ENCODE measurements at regions not wholly inside any gene's neighbourhood (a gene's known extent, or its start where the extent isn't known, plus 50 kb on each side); places are given as distances from the start of the nearest gene placed in this dataset.
A peak's percentile ranks its signal among the peaks of the same experiment; 100 is the strongest.
"Not testable (repeated sequence)": the region's sequence is repeated elsewhere in the genome, so short reads cannot be mapped to it uniquely, and the experiment has no call there.

DNA sequence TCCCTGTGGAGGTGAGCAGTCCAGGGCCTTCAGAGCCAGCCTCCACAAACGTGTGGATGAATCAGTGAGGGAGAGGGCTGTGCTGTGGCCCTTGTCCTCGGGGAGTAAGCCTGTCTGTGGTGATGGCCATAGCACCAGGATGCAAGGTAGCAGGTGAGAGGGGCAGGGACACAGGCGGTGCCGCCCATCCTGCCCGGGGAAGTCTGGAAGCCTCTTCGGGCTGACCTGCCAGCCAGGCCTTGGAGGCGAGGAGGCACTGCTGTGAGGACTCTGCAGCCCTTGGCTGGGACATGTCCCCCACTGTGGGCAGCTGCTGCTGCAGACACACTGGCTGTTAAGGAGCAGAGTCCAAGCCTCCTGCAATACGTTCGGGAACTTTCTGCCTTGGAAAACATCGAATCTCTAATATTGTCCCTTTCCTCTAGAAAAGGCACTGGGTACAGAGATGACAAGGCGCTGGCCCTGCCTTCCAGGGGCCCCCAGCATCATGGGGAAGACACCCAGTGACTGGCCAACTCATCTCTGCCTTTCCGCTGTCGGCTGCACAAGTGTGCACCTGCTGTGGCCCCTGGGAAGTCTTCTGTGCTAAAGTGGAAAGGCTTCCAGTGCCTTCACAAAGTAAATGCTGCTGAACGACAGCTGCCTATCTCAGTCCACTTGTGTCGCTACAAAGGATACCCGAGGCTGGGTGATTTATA is 101.4 kb downstream of the ADRA2C start:
- no peak for DNase-seq

DNA sequence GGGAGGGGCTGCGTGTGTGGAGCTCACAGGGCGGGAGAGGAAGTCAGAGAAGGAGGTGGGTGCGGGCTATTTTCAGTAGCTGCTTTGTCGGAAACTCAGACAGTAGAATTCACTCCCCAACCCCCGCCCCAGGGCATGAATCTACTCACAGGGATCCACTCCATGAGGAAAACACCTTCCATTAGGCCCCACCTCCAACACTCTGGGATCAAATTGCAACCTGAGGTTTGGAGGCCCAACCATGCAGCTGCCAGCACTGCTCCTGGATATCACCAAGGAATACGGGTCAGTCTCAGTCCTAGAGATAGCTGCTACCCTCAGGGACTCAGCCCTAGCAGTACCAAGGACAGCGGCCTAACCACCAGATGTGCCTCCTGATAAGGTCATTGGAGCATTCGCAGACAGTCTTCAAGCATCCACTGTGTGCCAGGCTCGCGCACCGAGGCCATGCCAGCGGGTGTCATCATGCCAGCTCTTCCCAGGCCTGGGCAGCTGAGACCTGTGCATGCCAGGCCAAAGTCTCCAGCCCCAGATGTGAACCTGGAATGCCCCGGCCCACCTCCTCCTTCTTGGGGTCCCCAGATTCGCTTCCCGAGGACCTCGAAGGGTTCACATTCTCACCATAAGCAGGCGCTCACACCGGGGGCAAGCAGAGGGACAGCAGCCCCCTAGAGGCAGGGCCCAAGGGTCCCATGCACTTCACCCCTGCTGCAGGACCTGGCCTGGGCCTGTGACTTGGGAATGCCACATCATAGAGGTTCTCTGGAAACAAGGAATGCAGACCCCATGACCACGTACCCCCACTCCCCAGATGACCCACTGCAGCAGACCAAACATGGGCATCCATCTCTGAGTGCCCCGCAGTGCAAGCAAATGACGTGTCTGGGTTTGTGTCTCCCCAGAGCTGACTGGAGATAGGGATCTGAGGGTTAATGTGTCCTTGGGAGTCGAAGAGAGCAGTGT is 102.3 kb downstream of the ADRA2C start:
- no peak for DNase-seq

DNA sequence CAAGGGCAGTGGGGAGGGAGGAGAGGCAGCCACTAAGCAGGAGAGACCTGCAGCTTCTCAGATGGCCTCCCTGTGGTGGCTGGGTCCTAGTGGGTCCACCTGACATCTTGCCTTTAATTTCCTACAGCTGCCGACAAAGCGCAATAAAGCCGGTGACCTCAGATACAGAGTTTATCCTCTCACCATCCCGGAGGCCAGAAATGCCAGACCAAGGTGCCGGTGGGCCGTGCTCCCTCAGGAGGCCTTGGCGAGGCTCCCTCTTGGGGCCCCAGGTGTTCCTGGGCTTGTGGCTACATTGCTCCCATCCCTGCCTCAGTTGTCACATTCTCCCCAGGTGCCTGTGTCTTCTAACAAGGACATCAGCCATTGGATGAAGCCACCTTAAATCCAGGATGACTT is 103.0 kb downstream of the ADRA2C start:
- DNase-seq: no peak

DNA sequence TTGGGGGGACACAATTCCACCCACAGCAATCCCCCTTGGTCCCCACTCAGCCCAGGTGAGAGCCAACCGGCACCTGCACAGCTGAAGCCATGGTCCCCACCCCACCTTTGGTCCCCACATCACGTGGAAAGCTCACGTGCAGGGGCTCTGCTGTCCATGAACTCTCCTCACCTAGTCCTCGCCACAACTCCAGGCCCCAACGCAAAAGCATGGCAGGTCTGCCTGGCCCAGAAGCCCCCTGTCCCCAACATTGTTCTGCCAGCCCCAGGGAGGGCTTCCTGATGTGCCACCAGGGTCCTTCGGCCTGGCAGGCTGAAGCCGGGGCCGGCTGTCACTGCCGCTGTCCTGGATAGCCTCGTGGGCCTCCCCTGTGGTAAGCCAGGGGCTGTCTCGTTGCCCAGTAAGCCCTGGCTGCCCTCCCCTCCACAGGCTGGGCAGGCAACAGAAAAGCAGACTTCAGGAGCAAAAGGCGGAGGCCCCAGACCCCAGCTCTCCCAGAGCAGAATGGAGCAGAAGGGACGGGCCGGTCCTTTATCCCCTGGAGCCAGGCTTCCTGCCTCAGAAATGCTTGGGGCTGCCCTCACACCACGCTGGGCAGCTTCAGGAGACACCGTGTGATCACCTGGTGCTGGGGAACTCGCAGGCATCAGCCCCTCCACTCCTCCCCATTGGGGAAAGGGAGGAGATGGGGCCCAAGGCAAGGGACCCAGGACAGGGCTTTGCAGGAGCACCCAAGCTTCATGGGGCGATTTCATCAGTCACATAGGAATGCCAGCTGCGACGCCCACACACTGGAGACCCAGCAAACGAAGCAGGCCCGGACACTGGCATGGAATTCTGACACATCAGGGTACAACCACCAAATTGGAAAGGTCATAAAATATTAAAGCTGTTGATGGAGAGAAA is 103.7 kb downstream of the ADRA2C start:
- no peak for DNase-seq

DNA sequence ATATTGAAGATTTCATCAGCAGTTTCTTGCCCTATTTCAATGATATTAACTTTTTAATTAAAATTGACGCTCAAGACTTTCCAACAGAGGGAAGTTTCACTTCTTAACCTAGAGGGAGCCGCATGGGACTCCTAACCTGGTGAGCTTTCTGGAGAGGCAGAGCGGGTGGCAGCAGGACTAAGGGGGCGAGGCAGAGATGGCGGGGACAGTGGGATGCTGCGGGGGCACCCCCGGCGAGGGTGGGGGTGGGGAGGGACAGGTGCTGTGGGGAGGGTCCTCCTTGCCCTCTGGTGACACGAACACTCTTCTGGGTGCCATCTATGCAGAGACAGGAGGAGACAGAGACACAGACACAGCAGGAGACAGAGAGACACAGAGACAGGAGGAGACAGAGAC is 104.4 kb downstream of the ADRA2C start:
- no peak for DNase-seq

DNA sequence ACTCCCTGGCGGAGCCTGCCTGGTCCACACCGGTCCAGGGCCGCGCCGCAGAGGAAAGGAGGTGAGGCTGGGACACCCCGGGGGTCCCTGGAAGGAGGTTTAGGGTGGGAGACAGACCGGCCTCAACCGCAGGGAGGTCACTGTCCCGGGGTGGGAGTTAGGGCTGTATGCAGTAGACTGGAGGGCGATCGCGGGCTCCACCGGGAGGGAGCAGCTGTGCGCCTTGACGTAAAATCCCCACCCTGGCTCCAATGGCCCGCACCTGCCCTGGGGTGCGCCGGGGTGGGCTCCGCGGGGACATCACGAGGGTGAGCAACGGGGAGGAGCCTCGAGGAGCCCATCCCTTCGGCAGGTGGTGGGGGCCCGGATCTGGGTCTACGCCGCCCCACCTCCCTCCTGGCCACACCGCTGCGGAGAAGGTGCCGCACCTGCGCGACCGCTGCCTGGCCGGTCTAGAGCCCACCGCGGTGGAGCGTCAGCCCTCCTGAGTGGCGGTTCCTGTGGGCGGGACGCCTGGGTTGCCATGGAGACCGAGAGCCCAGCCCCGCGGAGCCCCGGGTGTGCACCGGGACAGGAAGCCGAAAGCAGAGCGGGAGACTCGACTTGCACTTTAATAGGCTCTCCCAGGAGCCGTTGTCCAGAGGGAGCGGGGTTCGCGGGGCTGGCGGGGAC is 105.1 kb downstream of the ADRA2C start:
- no peak for DNase-seq

DNA sequence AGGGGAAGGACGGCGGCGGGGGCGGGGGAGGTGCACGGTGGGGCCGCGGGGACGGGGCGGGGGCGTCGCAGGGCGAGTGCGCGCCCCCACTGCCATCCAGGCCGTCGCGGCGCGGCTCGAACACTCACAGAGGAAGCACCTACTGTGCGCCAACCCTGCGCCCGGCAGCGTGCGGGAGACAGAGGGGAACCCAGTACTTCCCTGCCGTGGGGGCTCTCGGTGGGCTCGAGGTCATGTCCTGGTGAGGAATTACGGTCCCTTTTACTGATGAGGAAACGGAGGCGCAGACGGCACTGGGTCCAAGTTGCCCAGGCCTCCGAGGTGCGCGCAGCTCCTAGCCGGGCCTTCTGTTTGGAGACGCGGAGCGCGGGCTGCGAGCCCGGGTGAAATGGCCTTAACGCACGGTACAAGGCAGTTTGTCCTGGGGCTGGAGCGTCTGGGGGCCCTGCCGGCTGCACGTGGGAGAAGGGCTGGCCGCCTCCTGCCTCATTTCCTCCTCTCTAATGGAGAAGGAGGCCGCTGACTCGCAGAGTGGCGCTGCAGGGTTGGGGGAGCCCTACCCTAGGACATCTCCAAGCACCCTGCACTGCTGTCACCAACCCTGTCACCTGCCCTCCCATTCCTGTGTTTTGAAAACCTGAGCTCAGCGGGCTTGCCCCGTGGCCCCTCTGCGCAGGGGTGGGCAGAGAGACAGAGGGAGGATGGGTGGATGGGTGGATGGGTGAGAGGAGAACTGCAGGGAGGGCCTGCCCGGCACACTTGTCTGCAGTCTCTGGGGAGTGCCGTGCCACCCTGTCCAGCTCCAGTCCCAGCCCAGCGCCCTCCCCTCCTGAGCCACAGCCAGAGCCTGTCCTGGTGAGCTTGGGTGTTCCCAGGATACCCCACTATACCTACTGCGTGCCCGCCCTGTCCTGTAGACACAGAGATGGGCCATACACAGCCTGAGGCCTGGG is 106.0 kb downstream of the ADRA2C start:
- no peak for DNase-seq

DNA sequence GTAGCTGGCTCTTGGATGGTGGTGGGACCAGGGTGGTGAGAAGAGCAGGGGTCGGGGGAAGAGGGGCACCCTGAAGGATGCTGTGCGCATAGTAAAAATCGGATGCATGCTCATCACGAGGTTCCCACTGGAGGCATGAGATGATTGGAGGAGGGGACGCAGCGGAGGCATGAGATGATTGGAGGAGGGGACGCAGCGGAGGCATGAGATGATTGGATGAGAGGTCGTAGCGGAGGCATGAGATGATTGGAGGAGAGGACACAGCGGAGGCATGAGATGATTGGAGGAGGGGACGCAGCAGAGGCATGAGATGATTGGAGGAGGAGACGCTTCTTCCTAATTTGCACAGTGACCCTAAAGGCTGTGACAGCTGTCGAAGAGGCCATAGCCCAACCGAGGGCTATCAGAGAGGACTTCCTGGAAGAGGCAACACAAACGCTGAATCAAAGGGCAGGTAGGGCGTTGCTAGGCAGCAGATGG is 106.7 kb downstream of the ADRA2C start:
- DNase-seq: no peak

DNA sequence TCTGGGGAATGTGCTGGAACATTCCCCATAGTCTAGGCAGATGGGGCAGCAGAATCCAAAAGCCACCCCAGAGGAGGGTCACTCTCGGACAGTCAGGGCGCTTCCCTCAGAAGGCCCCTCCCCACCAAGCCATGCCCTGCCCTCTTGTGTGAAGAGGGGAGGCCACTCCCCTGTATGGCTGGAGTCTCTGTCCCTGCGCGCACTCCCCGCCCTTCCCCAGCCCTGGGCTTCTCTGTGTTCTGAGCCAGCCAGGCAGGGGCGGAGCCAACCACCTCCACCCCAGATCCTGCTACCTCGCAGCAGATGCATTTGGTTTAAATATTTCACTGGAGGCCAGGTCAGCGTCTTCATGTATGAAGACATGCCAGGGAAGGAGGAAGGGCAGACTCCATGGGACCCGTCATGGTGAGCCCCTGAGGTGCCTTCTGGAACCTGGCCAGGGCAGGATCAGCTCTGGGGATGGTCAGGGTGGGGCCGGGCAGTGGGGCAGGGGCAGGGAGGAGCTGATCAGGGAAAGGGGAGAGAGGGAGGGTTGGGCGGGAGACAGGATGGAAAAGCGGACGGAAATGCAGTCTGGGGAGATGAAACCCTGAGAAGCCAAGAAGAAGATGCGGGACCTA is 107.3 kb downstream of the ADRA2C start:
- no peak for DNase-seq

DNA sequence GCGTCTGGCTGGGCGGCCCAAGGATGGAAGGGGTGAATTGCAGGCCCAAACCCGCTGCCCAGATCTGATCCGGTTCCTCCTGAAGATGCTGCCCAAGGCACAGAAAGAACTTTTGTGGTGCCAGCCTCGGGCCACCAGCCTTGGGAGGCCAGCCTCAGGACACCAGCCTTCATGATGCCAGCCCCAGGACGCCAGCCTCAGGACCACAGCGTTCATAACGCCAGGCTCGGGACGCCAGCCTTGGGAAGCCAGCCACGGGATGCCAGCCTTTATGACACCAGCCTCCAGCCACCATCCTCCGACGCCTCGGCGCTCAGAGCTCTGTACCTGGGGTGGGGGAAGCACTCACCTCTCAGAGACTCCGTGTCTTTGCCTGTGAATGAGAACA is 107.8 kb downstream of the ADRA2C start:
- no peak for DNase-seq

DNA sequence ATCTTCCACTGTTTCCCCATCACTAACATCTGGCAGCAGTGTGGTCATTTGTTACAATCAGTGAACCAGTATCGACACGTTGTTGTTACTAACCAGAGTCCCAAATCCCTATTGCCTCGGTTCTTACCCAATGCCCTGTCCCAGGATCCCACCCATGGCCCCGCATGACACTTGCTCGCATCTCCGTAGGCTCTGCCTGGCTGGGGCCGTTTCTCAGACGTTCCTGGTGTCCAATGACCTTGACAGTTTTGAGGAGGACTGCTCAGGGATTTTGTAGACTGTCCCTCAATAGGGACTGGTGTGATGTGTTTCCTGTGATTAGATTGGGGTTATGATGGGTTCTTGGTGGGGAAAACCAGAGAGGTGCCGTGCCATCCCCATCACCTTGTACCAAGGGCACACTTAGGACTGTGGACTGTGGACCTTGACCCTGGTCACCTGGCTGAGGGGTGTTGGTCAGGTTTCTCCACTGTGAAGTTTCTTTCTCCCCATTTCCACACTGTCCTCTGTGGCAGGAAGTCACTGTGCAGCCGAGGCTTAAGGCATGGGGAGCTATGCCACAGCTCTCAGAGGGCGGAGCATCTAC is 108.4 kb downstream of the ADRA2C start:
- DNase-seq: no peak

DNA sequence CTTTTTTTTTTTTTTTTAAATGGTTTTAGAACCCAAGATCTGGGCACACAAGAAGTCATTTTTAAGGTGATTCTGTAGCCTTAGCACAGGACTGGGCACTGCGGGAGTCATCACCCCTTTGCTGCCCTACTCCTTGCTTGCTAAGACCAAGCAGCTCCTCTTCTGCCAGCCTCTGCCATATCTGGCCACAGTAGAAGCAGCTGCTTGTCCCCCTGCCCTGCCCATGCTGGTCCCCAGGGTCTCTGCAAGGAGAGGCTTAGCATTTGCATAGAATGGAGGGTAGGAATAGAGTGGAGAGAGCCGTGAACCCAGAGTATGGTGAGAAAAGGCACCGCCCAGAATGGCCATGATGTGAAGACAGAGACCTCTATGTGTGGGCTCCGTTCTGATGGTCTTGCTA is 109.3 kb downstream of the ADRA2C start:
- DNase-seq: no peak

DNA sequence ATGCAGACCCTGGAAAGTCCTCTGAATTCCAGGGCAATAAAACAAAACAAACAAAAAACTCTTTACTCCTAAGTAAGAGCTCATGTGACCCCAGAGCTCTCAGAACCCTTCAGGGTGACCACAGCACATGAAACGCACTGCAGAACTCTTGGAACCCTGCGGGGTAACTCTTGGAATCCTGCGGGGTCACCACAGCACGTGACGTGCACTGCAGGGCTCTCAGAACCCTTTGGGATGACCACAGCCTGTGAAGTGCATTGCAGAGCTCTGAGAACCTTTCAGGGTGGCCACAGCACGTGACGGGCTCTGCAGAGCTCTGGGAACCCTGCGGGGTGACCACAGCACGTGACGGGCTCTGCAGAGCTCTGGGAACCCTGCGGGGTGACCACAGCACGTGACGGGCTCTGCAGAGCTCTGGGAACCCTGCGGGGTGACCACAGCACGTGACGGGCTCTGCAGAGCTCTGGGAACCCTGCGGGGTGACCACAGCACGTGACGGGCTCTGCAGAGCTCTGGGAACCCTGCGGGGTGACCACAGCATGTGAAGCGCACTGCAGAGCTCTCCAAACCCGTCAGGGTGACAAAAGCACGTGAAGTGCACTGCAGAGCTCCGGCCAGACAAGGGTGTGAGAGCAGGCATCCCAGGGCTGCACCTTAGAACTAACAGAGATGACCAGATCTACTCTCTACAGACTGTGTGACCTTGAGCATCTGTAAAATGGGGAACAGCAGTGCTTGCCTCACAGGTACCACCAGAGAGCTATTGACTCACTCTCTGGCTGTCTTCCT is 110.1 kb downstream of the ADRA2C start:
- DNase-seq: not testable (repeated sequence)

DNA sequence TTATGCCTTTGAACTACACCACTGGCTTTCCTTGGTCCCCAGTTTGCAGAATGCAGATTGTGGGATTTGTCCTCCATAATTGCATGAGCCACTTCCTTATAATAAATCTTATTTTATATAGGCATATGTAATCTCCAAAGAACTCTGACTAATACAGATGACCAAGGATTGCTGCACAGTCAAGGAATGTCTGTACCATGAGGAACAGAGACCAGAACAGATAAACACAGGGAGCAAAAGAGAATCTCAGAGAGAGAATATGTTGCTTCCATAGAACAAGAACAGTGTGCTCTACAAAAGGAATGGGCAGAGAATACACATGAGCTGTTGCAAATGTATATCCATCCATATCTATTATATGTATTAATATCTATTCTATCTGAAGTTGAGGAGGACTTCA is 111.1 kb downstream of the ADRA2C start:
- no peak for DNase-seq

DNA sequence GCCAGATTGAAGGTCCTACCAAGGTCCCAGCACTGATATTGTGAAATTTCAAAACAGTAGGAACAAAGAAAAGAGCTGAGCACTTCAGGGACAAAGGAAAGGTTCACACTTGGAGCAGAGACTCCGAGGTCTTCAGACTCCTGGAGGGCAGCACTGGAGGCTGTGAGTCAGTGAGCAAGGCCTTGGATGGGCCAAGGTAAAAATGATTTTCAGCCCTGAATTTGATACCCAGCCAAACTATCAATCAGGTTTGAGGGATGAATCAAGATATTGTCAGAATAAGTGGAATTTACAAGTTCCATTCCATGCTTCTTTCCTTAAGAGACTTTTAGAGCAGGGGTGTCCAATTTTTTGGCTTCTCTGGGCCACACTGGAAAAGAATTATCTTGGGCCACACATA is 111.7 kb downstream of the ADRA2C start:
- DNase-seq: no peak

DNA sequence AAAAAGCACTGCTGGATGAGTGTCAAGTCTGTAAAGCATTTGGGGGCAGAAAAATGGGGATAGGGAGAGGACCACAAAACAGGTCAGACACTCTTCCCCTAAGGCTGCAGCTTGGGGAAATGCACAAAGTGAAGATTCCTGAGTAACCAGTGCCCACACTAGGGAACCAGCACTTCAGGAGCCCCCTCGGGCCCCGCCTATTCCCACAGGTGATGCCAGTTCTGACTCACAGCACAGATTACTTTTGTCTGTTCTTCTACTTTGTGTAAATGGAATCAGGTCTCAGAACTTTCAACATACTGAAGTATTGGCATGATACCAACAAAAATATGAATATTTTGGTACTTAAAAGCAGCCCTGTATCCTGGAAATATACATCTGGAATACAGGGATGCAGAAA is 112.5 kb downstream of the ADRA2C start:
- DNase-seq: no peak

DNA sequence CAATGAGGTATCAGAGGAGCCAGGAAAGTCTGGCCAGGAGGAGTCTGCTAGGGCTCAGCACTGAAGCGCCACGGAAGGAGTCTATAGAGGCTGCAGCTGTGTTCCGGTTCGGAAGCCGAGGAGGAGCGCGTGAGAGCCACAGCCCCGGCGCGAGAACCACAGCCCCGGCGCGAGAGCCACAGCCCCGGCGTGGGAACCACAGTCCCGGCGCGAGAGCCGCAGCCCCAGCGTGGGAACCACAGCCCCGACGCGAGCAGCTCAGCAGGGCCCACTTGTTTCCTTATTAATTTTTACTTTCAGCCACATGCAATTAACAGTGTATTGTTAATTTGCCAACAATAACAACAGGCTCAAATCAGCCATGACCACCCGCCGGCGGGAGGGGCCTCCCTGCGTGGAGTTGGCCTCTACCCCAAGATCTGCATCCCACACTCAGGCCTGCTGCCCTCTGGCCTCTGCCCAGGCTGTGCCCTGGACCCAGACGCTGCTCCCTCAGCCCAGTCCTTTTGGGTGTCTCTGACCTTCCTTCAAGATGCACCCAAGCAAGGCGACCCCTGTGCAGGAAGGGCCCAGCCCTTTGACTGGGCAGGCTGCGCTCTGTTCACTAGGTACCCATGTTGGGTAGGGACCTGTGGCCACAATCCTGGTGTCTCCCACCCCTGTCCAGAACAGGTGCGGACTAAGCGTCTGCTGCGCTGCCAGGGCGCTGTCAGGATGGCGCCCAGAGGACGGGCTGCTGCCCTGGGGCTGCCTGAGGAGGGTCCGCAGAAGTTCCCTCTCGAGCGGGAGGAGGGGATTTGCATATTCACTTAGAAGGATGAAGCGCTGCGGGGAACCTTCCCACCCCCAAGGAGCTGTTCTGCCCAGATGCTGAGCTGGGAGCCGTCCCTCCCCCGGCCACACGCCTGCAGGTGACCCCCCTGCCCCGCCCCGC is 113.8 kb downstream of the ADRA2C start:
- no peak for DNase-seq

DNA sequence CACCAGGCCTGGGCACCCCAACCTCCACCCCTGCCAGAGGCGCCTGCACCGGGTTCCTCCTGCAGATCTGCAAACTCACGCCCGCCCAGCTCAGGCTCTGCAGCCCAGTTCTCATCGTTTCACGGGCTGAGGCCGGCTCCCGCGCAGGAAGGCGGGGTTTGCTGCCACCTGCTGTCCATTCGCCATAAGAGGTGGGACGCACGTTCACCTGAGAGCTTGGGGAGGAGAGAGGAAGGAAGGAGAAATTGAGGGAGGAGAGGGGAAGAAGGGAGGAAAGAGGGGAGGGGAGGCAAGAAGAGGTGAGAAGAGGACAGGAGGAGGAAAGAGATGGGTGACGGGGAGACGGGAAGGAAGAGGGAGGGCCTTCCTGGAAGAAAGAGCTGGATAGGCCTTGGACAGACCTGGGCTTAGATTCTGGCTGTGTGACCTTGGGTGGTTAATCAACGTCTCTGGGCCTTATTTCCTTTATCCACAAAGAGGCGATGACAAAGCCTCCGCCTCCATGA is 114.5 kb downstream of the ADRA2C start:
- peak; percentile 25 for DNase-seq
